GM21360 (cell line): ENCODE measurements at regions not wholly inside any gene's neighbourhood (a gene's known extent, or its start where the extent isn't known, plus 50 kb on each side); places are given as distances from the start of the nearest gene placed in this dataset.

Experiments
- ATAC-seq: cut with Tn5 transposase; IDR thresholded peaks from one replicate; pipeline ENCODE4 v1.9.1; 2021; ENCODE audit warnings: mild to moderate bottlenecking, moderate library complexity; ENCODE audit not compliant: unreplicated experiment

- ATAC-seq: no peak
These were observed 559.0 kb upstream of the ADARB2 start for GRCh38 chr10:2296179-2296891.

- ATAC-seq: no peak
These were observed 557.4 kb upstream of the ADARB2 start for GRCh38 chr10:2294739-2295138.

- no peak for ATAC-seq
These were observed 546.7 kb upstream of the ADARB2 start for GRCh38 chr10:2284071-2284470.

GRCh38 chr10:2282202-2282601, 544.9 kb upstream of the ADARB2 start:
- ATAC-seq: no peak

- ATAC-seq: no peak
These were observed 543.5 kb upstream of the ADARB2 start for GRCh38 chr10:2280713-2281300.

GRCh38 chr10:2279711-2280110, 542.4 kb upstream of the ADARB2 start:
- ATAC-seq: no peak

GRCh38 chr10:2278363-2278762, 541.0 kb upstream of the ADARB2 start:
- no peak for ATAC-seq

GRCh38 chr10:2263561-2263960, 526.2 kb upstream of the ADARB2 start:
- no peak for ATAC-seq

GRCh38 chr10:2262878-2263277, 525.6 kb upstream of the ADARB2 start:
- ATAC-seq: no peak

- ATAC-seq: no peak
These were observed 525.0 kb upstream of the ADARB2 start for GRCh38 chr10:2262333-2262732.

- no peak for ATAC-seq
These were observed 518.9 kb upstream of the ADARB2 start for GRCh38 chr10:2256241-2256640.

GRCh38 chr10:2252096-2252495, 514.8 kb upstream of the ADARB2 start:
- no peak for ATAC-seq

- ATAC-seq: no peak
These were observed 514.3 kb upstream of the ADARB2 start for GRCh38 chr10:2251631-2252030.

GRCh38 chr10:2246747-2247146, 509.4 kb upstream of the ADARB2 start:
- no peak for ATAC-seq

- no peak for ATAC-seq
These were observed 508.3 kb upstream of the ADARB2 start for GRCh38 chr10:2245580-2245979.

- no peak for ATAC-seq
These were observed 507.1 kb upstream of the ADARB2 start for GRCh38 chr10:2244471-2244870.

- no peak for ATAC-seq
These were observed 499.6 kb upstream of the ADARB2 start for GRCh38 chr10:2236876-2237275.

GRCh38 chr10:2232479-2232878, 495.2 kb upstream of the ADARB2 start:
- ATAC-seq: no peak

- no peak for ATAC-seq
These were observed 493.2 kb upstream of the ADARB2 start for GRCh38 chr10:2230478-2230877.

- ATAC-seq: no peak
These were observed 491.1 kb upstream of the ADARB2 start for GRCh38 chr10:2228320-2228901.

- ATAC-seq: no peak
These were observed 488.3 kb upstream of the ADARB2 start for GRCh38 chr10:2225609-2226008.

GRCh38 chr10:2223548-2224320, 486.4 kb upstream of the ADARB2 start:
- ATAC-seq: no peak
